SK-N-SH (cell line): ENCODE measurements at regions not wholly inside any gene's neighbourhood (a gene's known extent, or its start where the extent isn't known, plus 50 kb on each side); places are given as distances from the start of the nearest gene placed in this dataset.

Experiments
- CTCF ChIA-PET: fragments of 300-600, 350-600 bp; formaldehyde crosslinking; extraction: SDS; loops from one replicate; lab custom pipeline; 2021; lab: Yijun Ruan, JAX
- POLR2A ChIA-PET: fragments of 350-600 bp; sonication (Branson Sonifier 250); formaldehyde crosslinking; extraction: SDS; loops from one replicate; lab custom pipeline; 2020; ENCODE audit warnings: antibody characterized with exemption, inconsistent platforms; lab: Yijun Ruan, JAX
- DNase-seq: peaks from one replicate; pipeline ENCODE4 v3.0.0; 2012
- H2AFZ ChIP-seq: fragments of 200-600 bp; sonication (generic); 2 replicates; pipeline ENCODE4 v1.8.1; 2016; ENCODE audit warnings: antibody characterized with exemption, mild to moderate bottlenecking, low read depth
- H3F3A ChIP-seq: fragments of 200-600 bp; sonication (generic); replicated peaks from 2 replicates; pipeline ENCODE3; 2016; ENCODE audit warnings: antibody characterized with exemption, mild to moderate bottlenecking; ENCODE audit not compliant: insufficient read depth
- H3K27ac ChIP-seq, 2 experiments: fragments of 200-500 bp in 1 of 2; fragments of 200-600 bp in 1 of 2; sonication (Bioruptor generic) in 1 of 2; sonication (generic), shearing (Covaris generic) in 1 of 2; 2 replicates each; pipeline versions ENCODE4 v1.5.1 to v1.6.1; 2014 to 2016; ENCODE audit warnings: low read depth in 2 of 2, inconsistent platforms in 1 of 2, low read length in 1 of 2, mild to moderate bottlenecking in 1 of 2, mixed read lengths in 1 of 2
- H3K27me3 ChIP-seq: fragments of 200-600 bp; sonication (generic), shearing (Covaris generic); 2 replicates; pipeline ENCODE4 v1.6.1; 2016; ENCODE audit warnings: mixed run types; ENCODE audit not compliant: insufficient read depth
- H3K36me3 ChIP-seq, 2 experiments: fragments of 200-500 bp in 1 of 2; fragments of 200-600 bp in 1 of 2; sonication (Bioruptor generic) in 1 of 2; sonication (generic) in 1 of 2; replicated peaks in 1 of 2; 2 replicates each; pipeline versions ENCODE3 to v1.5.1; 2014 to 2016; ENCODE audit warnings: low read length in 1 of 2, mild to moderate bottlenecking in 1 of 2; ENCODE audit not compliant: insufficient read depth in 2 of 2, control insufficient read depth in 1 of 2
- H3K4me1 ChIP-seq, 2 experiments: fragments of 200-500 bp in 1 of 2; fragments of 200-600 bp in 1 of 2; sonication (Bioruptor generic) in 1 of 2; sonication (generic), shearing (Covaris generic) in 1 of 2; 2 replicates each; pipeline versions ENCODE4 v1.5.1 to v1.6.1; 2014 to 2016; ENCODE audit warnings: low read depth in 1 of 2, low read length in 1 of 2, mixed run types in 1 of 2; ENCODE audit not compliant: insufficient read depth in 2 of 2, control insufficient read depth in 1 of 2
- H3K4me2 ChIP-seq: fragments of 200-600 bp; sonication (generic), shearing (Covaris generic); 2 replicates; pipeline ENCODE4 v1.6.1; 2017; ENCODE audit warnings: mixed run types
- H3K4me3 ChIP-seq, 2 experiments: fragments of 200-500 bp in 1 of 2; fragments of 200-600 bp in 1 of 2; sonication (Bioruptor generic) in 1 of 2; sonication (generic), shearing (Covaris generic) in 1 of 2; 2 replicates each; pipeline versions ENCODE4 v1.5.1 to v1.8.1; 2014 to 2016; ENCODE audit warnings: low read depth in 2 of 2, inconsistent platforms in 1 of 2, low read length in 1 of 2, mild to moderate bottlenecking in 1 of 2, mixed read lengths in 1 of 2, moderate library complexity in 1 of 2
- H3K79me2 ChIP-seq: fragments of 200-600 bp; sonication (generic); 2 replicates; pipeline ENCODE4 v1.8.1; 2017; ENCODE audit warnings: mild to moderate bottlenecking; ENCODE audit not compliant: insufficient read depth
- H3K9ac ChIP-seq: fragments of 200-600 bp; sonication (generic); 2 replicates; pipeline ENCODE4 v1.6.1; 2017; ENCODE audit warnings: mixed run types
- H3K9me2 ChIP-seq: fragments of 200-600 bp; sonication (generic); 2 replicates; pipeline ENCODE4 v1.6.1; 2017; ENCODE audit warnings: mixed run types
- H3K9me3 ChIP-seq: fragments of 200-600 bp; sonication (generic); 2 replicates; pipeline ENCODE4 v1.6.1; 2017; ENCODE audit warnings: mixed run types, mild to moderate bottlenecking, moderate library complexity
- H4K20me1 ChIP-seq: fragments of 200-600 bp; sonication (generic); 2 replicates; pipeline ENCODE4 v1.6.1; 2017; ENCODE audit warnings: mild to moderate bottlenecking, mixed run types; ENCODE audit not compliant: insufficient read depth
- ELF1 ChIP-seq: IDR thresholded peaks from 2 replicates; pipeline ENCODE4 v1.4.0; 2012
- EZH2phosphoT487 ChIP-seq: fragments of 200-600 bp; sonication (generic); IDR thresholded peaks from 2 replicates; pipeline ENCODE4 v1.6.1; 2017; ENCODE audit warnings: low read depth, mixed run types, mild to moderate bottlenecking, antibody characterized with exemption, moderate library complexity, borderline replicate concordance
- FOXJ3 ChIP-seq: sonication (generic); formaldehyde crosslinking; IDR thresholded peaks from 2 replicates; pipeline ENCODE4 v1.5.1; 2020; ENCODE audit warnings: mild to moderate bottlenecking, missing genetic modification reagents
- GABPA ChIP-seq: IDR thresholded peaks from 2 replicates; pipeline ENCODE4 v1.4.0; 2012; ENCODE audit warnings: low read depth, mild to moderate bottlenecking
- GATA2 ChIP-seq: sonication (generic); formaldehyde crosslinking; IDR thresholded peaks from 2 replicates; pipeline ENCODE4 v1.5.0; 2020; ENCODE audit warnings: mild to moderate bottlenecking, missing genetic modification reagents
- IRF3 ChIP-seq: fragments of 150-350 bp; IDR thresholded peaks from 2 replicates; pipeline ENCODE4 v1.6.1; 2016; ENCODE audit warnings: mild to moderate bottlenecking, low read depth, low read length
- JUND ChIP-seq: IDR thresholded peaks from 2 replicates; pipeline ENCODE4 v1.4.0; 2012
- MAX ChIP-seq: IDR thresholded peaks from 2 replicates; pipeline ENCODE4 v1.4.0; 2012; ENCODE audit warnings: low read depth
- NFIC ChIP-seq: IDR thresholded peaks from 2 replicates; pipeline ENCODE4 v1.4.0; 2012; ENCODE audit warnings: borderline replicate concordance
- NRF1 ChIP-seq: IDR thresholded peaks from 2 replicates; pipeline ENCODE4 v1.6.1; 2012; ENCODE audit warnings: low read depth, mild to moderate bottlenecking, low read length
- POLR2AphosphoS5 ChIP-seq: IDR thresholded peaks from 2 replicates; pipeline ENCODE4 v1.6.1; 2012; ENCODE audit warnings: low read depth, low read length
- RAD21 ChIP-seq: IDR thresholded peaks from 2 replicates; pipeline ENCODE4 v1.6.1; 2012; ENCODE audit warnings: mild to moderate bottlenecking, low read length
- RXRA ChIP-seq: IDR thresholded peaks from 2 replicates; pipeline ENCODE4 v1.4.0; 2012; ENCODE audit warnings: low read depth, mild to moderate bottlenecking, borderline replicate concordance
- TAF1 ChIP-seq: IDR thresholded peaks from 2 replicates; pipeline ENCODE4 v1.6.1; 2012; ENCODE audit warnings: low read depth, mild to moderate bottlenecking, low read length, moderate library complexity, borderline replicate concordance
- TEAD4 ChIP-seq: IDR thresholded peaks from 2 replicates; pipeline ENCODE4 v1.4.0; 2012; ENCODE audit warnings: mild to moderate bottlenecking, borderline replicate concordance; ENCODE audit not compliant: insufficient read depth
- USF2 ChIP-seq: fragments of 150-350 bp; IDR thresholded peaks from 2 replicates; pipeline ENCODE4 v1.6.1; 2017; ENCODE audit warnings: antibody characterized with exemption, low read length, low read depth, borderline replicate concordance
- WGBS: methylation state at CpG from one replicate; pipeline ENCODE4 v1.1.6; 2017; ENCODE audit warnings: low lambda C conversion rate; 5-methylcytosine and 5-hydroxymethylcytosine counted together
- TF ChIP-seq, protein P1 (sequence below): IDR thresholded peaks from 2 replicates; pipeline ENCODE4 v1.6.1; 2012; ENCODE audit warnings: mild to moderate bottlenecking, low read depth, low read length, moderate library complexity
- TF ChIP-seq, protein P2 (sequence below): IDR thresholded peaks from 2 replicates; pipeline ENCODE4 v1.4.0; 2012; ENCODE audit warnings: low read depth, borderline replicate concordance
- TF ChIP-seq, protein P3 (sequence below): IDR thresholded peaks from 2 replicates; pipeline ENCODE4 v1.4.0; 2012; ENCODE audit warnings: low read depth, borderline replicate concordance

- WGBS = 56% methylated on average over 6 of the region's 6 CpGs
- Histone ChIP-seq H3K9me3 (no peaks in the 10 kb centered on the region), H3K4me3 (no peak overlapping the region), H3K4me2 (no peak overlapping the region), H3K27me3 (no peaks in the 10 kb centered on the region), H4K20me1 (no peaks in the 10 kb centered on the region), H3K9ac (no peak overlapping the region), H3K79me2 (no peaks in the 10 kb centered on the region), H2AFZ (no peak overlapping the region), H3K9me2 (no peaks in the 10 kb centered on the region), H3K36me3 (no peaks in the 10 kb centered on the region)
- POLR2A ChIA-PET = no interaction called here
- TF ChIP-seq JUND (no peak), TAF1 (no peak), GABPA (no peak), POLR2AphosphoS5 (no peak), NRF1 (no peak), MAX (no peak), USF2 (no peak), GATA2 (CRISPR knock-in tag) (no peak), TEAD4 (no peak), EZH2phosphoT487 (no peak), ELF1 (no peak), NFIC (no peak), FOXJ3 (no peak), RAD21 (no peak), RXRA (no peak), IRF3 (no peak)
- TF ChIP-seq, protein P1, sequence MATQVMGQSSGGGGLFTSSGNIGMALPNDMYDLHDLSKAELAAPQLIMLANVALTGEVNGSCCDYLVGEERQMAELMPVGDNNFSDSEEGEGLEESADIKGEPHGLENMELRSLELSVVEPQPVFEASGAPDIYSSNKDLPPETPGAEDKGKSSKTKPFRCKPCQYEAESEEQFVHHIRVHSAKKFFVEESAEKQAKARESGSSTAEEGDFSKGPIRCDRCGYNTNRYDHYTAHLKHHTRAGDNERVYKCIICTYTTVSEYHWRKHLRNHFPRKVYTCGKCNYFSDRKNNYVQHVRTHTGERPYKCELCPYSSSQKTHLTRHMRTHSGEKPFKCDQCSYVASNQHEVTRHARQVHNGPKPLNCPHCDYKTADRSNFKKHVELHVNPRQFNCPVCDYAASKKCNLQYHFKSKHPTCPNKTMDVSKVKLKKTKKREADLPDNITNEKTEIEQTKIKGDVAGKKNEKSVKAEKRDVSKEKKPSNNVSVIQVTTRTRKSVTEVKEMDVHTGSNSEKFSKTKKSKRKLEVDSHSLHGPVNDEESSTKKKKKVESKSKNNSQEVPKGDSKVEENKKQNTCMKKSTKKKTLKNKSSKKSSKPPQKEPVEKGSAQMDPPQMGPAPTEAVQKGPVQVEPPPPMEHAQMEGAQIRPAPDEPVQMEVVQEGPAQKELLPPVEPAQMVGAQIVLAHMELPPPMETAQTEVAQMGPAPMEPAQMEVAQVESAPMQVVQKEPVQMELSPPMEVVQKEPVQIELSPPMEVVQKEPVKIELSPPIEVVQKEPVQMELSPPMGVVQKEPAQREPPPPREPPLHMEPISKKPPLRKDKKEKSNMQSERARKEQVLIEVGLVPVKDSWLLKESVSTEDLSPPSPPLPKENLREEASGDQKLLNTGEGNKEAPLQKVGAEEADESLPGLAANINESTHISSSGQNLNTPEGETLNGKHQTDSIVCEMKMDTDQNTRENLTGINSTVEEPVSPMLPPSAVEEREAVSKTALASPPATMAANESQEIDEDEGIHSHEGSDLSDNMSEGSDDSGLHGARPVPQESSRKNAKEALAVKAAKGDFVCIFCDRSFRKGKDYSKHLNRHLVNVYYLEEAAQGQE = no peak
- TF ChIP-seq, protein P2, sequence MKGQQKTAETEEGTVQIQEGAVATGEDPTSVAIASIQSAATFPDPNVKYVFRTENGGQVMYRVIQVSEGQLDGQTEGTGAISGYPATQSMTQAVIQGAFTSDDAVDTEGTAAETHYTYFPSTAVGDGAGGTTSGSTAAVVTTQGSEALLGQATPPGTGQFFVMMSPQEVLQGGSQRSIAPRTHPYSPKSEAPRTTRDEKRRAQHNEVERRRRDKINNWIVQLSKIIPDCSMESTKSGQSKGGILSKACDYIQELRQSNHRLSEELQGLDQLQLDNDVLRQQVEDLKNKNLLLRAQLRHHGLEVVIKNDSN = no peak
- TF ChIP-seq, protein P3, sequence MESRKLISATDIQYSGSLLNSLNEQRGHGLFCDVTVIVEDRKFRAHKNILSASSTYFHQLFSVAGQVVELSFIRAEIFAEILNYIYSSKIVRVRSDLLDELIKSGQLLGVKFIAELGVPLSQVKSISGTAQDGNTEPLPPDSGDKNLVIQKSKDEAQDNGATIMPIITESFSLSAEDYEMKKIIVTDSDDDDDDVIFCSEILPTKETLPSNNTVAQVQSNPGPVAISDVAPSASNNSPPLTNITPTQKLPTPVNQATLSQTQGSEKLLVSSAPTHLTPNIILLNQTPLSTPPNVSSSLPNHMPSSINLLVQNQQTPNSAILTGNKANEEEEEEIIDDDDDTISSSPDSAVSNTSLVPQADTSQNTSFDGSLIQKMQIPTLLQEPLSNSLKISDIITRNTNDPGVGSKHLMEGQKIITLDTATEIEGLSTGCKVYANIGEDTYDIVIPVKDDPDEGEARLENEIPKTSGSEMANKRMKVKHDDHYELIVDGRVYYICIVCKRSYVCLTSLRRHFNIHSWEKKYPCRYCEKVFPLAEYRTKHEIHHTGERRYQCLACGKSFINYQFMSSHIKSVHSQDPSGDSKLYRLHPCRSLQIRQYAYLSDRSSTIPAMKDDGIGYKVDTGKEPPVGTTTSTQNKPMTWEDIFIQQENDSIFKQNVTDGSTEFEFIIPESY = no peak
- TF ChIP-seq, all 33 proteins: peak for 0
- DNase-seq = no peak
- peaks cover 0 to 18% of the 10 kb centered on the region in 2 experiments; a peak in 1 of 4 replicates for H3K4me1 ChIP-seq
- peaks cover 2% of the 10 kb centered on the region for H3F3A ChIP-seq
- H3K27ac ChIP-seq = no peak overlapping the region
- CTCF ChIA-PET = no interaction called here
These were observed 537.5 kb upstream of the WWC1 start for GRCh38 chr5:167753725-167754490.
